EL (cell line): ENCODE measurements at regions not wholly inside any gene's neighbourhood (a gene's known extent, or its start where the extent isn't known, plus 50 kb on each side); places are given as distances from the start of the nearest gene placed in this dataset.

Experiments used
- DNase-seq: peaks from one replicate; pipeline ENCODE4 v3.0.0-alpha.2; 2016

- no peak for DNase-seq
Measured at GRCh38 chr17:73936908-73937627, 266.4 kb upstream of the RPL38 start.

GRCh38 chr17:73938706-73939105 is 264.8 kb upstream of the RPL38 start:
- DNase-seq = no peak

- no peak for DNase-seq
Measured at GRCh38 chr17:73939806-73940205, 263.7 kb upstream of the RPL38 start.

- DNase-seq = no peak
Measured at GRCh38 chr17:73940511-73940910, 263.0 kb upstream of the RPL38 start.

- no peak for DNase-seq
Measured at GRCh38 chr17:73941919-73942530, 261.5 kb upstream of the RPL38 start.

- DNase-seq = no peak
Measured at GRCh38 chr17:73942703-73943415, 260.6 kb upstream of the RPL38 start.

GRCh38 chr17:73943416-73944110 is 259.9 kb upstream of the RPL38 start:
- no peak for DNase-seq

GRCh38 chr17:73944366-73944765 is 259.1 kb upstream of the RPL38 start:
- DNase-seq = no peak

- no peak for DNase-seq
Measured at GRCh38 chr17:73947281-73947965, 256.1 kb upstream of the RPL38 start.

- no peak for DNase-seq
Measured at GRCh38 chr17:73947966-73948355, 255.5 kb upstream of the RPL38 start.

GRCh38 chr17:73949903-73950592 is 253.4 kb upstream of the RPL38 start:
- no peak for DNase-seq

GRCh38 chr17:73950593-73950914 is 252.9 kb upstream of the RPL38 start:
- DNase-seq = no peak

- DNase-seq = no peak
Measured at GRCh38 chr17:73952082-73952479, 251.4 kb upstream of the RPL38 start.

GRCh38 chr17:73952480-73953205 is 250.8 kb upstream of the RPL38 start:
- no peak for DNase-seq

- no peak for DNase-seq
Measured at GRCh38 chr17:73953206-73954033, 250.1 kb upstream of the RPL38 start.

GRCh38 chr17:73954951-73955350 is 248.5 kb upstream of the RPL38 start:
- no peak for DNase-seq

GRCh38 chr17:73955616-73956015 is 247.9 kb upstream of the RPL38 start:
- no peak for DNase-seq

- DNase-seq = no peak
Measured at GRCh38 chr17:73956169-73956568, 247.3 kb upstream of the RPL38 start.

GRCh38 chr17:73956595-73957465 is 246.6 kb upstream of the RPL38 start:
- no peak for DNase-seq

- DNase-seq = no peak
Measured at GRCh38 chr17:73957564-73957963, 245.9 kb upstream of the RPL38 start.
